H1 (cell line): ENCODE measurements at regions not wholly inside any gene's neighbourhood (a gene's known extent, or its start where the extent isn't known, plus 50 kb on each side); places are given as distances from the start of the nearest gene placed in this dataset.

Experiments
- ASH2L ChIP-seq: fragments of 200-600, 300-600 bp; sonication (generic); IDR thresholded peaks from one replicate; pipeline ENCODE4 v1.7.1; 2017; ENCODE audit warnings: low read length
- BACH1 ChIP-seq: IDR thresholded peaks from 2 replicates; pipeline ENCODE4 v1.6.1; 2012; ENCODE audit warnings: low read length, improper control_type of control experiment
- CBX5 ChIP-seq: fragments of 300-800, 300-1000 bp; sonication (generic); IDR thresholded peaks from 2 replicates; pipeline ENCODE4 v1.7.1; 2016; ENCODE audit warnings: antibody characterized with exemption, low read length, low read depth
- CHD7 ChIP-seq: fragments of 300-600 bp; sonication (generic); IDR thresholded peaks from 2 replicates; pipeline ENCODE4 v1.7.1; 2012; ENCODE audit warnings: low read length, moderate library complexity, mild to moderate bottlenecking, inconsistent platforms; ENCODE audit not compliant: insufficient replicate concordance
- CTCF ChIP-seq, 3 experiments: IDR thresholded peaks; 1 replicate in 2 of 3; 2 replicates in 1 of 3; pipeline versions ENCODE4 v1.5.1 to v1.6.1; 2011; ENCODE audit warnings: low read length in 3 of 3, mild to moderate bottlenecking in 3 of 3, inconsistent platforms in 2 of 3, low read depth in 1 of 3, moderate library complexity in 1 of 3; ENCODE audit not compliant: insufficient read depth in 1 of 3; ENCODE audit errors: control extremely low read depth in 1 of 3
- EZH2 ChIP-seq: fragments of 200-600 bp; sonication (generic); IDR thresholded peaks from 2 replicates; pipeline ENCODE4 v1.7.1; 2012; ENCODE audit warnings: low read depth, mild to moderate bottlenecking, moderate library complexity, low read length, inconsistent platforms; ENCODE audit not compliant: severe bottlenecking
- SIN3A ChIP-seq, 2 experiments: IDR thresholded peaks in 1 of 2; conservative IDR thresholded peaks in 1 of 2; 2 replicates each; pipeline ENCODE4 v1.6.1; 2011 to 2012; ENCODE audit warnings: low read length in 2 of 2, improper control_type of control experiment in 1 of 2, low read depth in 1 of 2, mild to moderate bottlenecking in 1 of 2
- SUZ12 ChIP-seq: fragments of 200-600 bp; sonication (generic); IDR thresholded peaks from 2 replicates; pipeline ENCODE4 v1.6.1; 2012; ENCODE audit warnings: mild to moderate bottlenecking, inconsistent platforms, low read length, moderate library complexity, mixed read lengths
- YY1 ChIP-seq: IDR thresholded peaks from 2 replicates; pipeline ENCODE4 v1.6.1; 2011; ENCODE audit warnings: low read depth, mild to moderate bottlenecking, low read length
- ZNF274 ChIP-seq: IDR thresholded peaks from 2 replicates; pipeline ENCODE4 v1.7.0; 2012; ENCODE audit warnings: low read length, borderline replicate concordance; ENCODE audit errors: extremely low read depth

GRCh38 chr2:22697054-22697788, 687.8 kb upstream of the KLHL29 start:
- TF ChIP-seq CTCF (IDR thresholded peaks at IDR 0.05; ENCODE audit: control extremely low read depth in 1 of 3, insufficient read depth in 1 of 3, low read depth in 1 of 3, low read length in 3 of 3) (no peak), CBX5 (no peak), CHD7 (no peak), SUZ12 (no peak), YY1 (no peak), BACH1 (no peak), SIN3A (conservative IDR thresholded peaks at IDR 0.05 in 1 of 2, IDR thresholded peaks at IDR 0.05 in 1 of 2; ENCODE audit: low read depth in 1 of 2, low read length in 2 of 2) (no peak), ZNF274 (no peak), EZH2 (no peak), ASH2L (no peak)
